ENCODE measurements at regions not wholly inside any gene's neighbourhood (a gene's known extent, or its start where the extent isn't known, plus 50 kb on each side); places are given as distances from the start of the nearest gene placed in this dataset.
A peak's percentile ranks its signal among the peaks of the same experiment; 100 is the strongest.

DNA sequence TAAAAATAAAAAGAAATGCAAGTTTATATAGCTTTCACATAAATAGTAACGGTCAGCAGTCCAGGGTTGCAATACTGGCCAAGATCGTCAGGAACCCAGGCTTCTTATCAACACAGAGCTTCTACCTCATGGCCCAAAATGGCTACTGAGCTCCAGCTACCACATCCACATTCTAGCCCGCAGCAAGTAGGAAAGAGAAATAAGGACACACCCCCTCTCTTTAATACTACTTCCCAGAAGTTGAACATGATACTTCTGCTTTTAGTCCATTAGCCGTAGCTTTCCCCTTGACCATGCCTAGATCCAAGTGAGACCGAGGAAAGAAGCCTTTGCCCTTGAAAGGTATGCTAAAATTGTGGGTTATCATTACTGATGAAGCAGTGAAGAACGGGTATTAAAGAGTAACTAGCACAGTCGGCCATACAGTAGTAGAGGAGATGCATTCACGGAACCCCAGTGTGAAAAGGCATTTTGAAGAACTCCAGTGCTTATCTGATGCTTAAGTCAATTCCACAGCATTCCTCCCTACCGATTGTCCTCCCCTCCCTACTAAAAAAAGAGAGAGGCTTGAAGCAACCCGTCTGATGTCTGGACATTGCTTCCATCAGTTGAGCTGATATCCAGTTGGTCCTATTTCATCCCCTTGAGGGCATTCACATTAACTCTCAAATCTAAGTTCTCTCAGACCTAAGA is 226.9 kb upstream of the RREB1 start:
- Mint-ChIP-seq H3K4me1 (peaks cover 77% of the 10 kb centered on the region), H3K4me3 (no peak overlapping the region), H3K27ac (peak overlapping the region; percentile 91 to 99 (median 99)), H3K9me3 (peaks cover 1 to 15% (median 8%) of the 10 kb centered on the region in 7 donors), H3K36me3 (peaks cover 0 to 1% of the 10 kb centered on the region in 2 donors), H3K27me3 (ENCODE audit: low read depth in 3 of 3) (peaks cover 0 to 9% (median 0%) of the 10 kb centered on the region in 3 donors)
- TF ChIP-seq, protein P1, sequence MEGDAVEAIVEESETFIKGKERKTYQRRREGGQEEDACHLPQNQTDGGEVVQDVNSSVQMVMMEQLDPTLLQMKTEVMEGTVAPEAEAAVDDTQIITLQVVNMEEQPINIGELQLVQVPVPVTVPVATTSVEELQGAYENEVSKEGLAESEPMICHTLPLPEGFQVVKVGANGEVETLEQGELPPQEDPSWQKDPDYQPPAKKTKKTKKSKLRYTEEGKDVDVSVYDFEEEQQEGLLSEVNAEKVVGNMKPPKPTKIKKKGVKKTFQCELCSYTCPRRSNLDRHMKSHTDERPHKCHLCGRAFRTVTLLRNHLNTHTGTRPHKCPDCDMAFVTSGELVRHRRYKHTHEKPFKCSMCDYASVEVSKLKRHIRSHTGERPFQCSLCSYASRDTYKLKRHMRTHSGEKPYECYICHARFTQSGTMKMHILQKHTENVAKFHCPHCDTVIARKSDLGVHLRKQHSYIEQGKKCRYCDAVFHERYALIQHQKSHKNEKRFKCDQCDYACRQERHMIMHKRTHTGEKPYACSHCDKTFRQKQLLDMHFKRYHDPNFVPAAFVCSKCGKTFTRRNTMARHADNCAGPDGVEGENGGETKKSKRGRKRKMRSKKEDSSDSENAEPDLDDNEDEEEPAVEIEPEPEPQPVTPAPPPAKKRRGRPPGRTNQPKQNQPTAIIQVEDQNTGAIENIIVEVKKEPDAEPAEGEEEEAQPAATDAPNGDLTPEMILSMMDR (IDR thresholded peaks at IDR 0.05), result no peak
- no peak overlapping the region for H3K4me2 ChIP-seq (replicated peaks; ENCODE audit: extremely low read depth, low read length, poor library complexity, severe bottlenecking)
- H3K27ac ChIP-seq (ENCODE audit: low read depth in 1 of 2, low read length in 2 of 2), result peak overlapping the region in 1 of 2 donors; percentile 100
- H3K27me3 ChIP-seq (ENCODE audit: control insufficient read depth in 2 of 2, insufficient read depth in 2 of 2, low read length in 2 of 2), result no peaks in the 10 kb centered on the region
- H4K20me1 ChIP-seq (ENCODE audit: insufficient read depth, low read length), result no peaks in the 10 kb centered on the region
- H3K79me2 ChIP-seq (ENCODE audit: insufficient read depth, low read length), result peaks cover 9% of the 10 kb centered on the region
- H3K36me3 ChIP-seq (replicated peaks in 1 of 2; ENCODE audit: control insufficient read depth in 1 of 2, insufficient read depth in 2 of 2, low read length in 2 of 2), result no peaks in the 10 kb centered on the region
- DNase-seq, result peak in 2 of 3 donors; percentile 41 to 53
- 80% methylated on average over 4 of the region's 10 CpGs for WGBS (ENCODE audit: insufficient coverage)
- H3K9ac ChIP-seq (ENCODE audit: insufficient read depth, low read length, poor library complexity, severe bottlenecking), result no peak overlapping the region
- H3K9me3 ChIP-seq (replicated peaks in 1 of 2; ENCODE audit: control insufficient read depth in 1 of 2, insufficient read depth in 1 of 2, low read length in 2 of 2), result peaks cover 0 to 3% of the 10 kb centered on the region in 2 donors
- peaks cover 78 to 86% of the 10 kb centered on the region in 2 donors for H3K4me1 ChIP-seq (ENCODE audit: control insufficient read depth in 1 of 2, insufficient read depth in 2 of 2, low read length in 2 of 2)
- H2AFZ ChIP-seq (ENCODE audit: insufficient read depth, low read depth, low read length, poor library complexity, severe bottlenecking), result no peak overlapping the region
- H3K4me3 ChIP-seq (replicated peaks in 1 of 3; ENCODE audit: low read depth in 2 of 3, low read length in 3 of 3), result no peak overlapping the region
- intact Hi-C loops (cut with micrococcal nuclease), result loop anchor here in 1 of 2 donors (10.0 kb wide), 1 partner anchor 66 kb away; no protein-coding TSS in a partner anchor

DNA sequence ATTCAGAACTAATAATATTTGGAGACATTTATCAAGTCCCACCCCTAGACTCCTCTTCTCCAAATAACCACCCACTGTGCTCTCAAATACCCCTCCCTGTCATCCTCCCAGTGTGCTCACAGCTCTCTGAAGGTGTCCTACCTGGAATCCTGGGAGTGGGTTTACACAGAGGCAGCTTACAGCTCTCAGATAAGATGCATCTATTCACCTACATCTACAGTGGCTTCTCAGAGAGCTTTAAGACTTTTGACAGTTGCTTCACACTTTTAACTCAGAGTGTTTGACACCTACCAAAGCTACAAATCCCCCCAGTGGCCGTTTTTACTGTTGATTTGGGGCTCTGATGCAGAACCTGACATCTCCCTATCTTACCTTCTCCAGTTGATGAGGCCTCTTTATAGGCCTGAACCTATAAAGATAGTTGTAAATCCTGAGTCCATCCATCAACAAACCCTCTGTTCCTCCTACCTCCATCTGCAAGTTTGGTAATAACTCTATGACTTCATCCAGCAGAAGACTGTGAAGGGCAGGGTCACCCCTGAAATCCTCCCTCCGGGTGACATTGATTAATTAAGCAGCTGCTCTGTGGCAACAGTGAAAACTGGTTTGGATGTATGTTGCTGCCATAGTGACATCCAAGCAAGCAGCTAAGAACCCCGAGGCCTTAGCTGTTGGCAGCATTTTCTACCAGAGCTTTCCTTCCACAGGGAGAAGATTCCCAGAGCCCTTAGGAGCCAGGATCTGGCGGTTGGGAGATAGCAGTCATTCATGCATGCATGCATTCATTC is 226.1 kb upstream of the RREB1 start:
- no peak overlapping the region for H3K9ac ChIP-seq (ENCODE audit: insufficient read depth, low read length, poor library complexity, severe bottlenecking)
- H3K27ac ChIP-seq (ENCODE audit: low read depth in 1 of 2, low read length in 2 of 2), result peak overlapping the region; percentile 95 to 100
- H3K36me3 Mint-ChIP-seq, result peaks cover 1 to 5% of the 10 kb centered on the region in 2 donors

More for the DNA sequence above, 226.1 kb upstream of the RREB1 start:
- Histone ChIP-seq H3K79me2 (ENCODE audit: insufficient read depth, low read length) (peaks cover 15% of the 10 kb centered on the region), H3K4me1 (ENCODE audit: control insufficient read depth in 1 of 2, insufficient read depth in 2 of 2, low read length in 2 of 2) (peaks cover 78 to 86% of the 10 kb centered on the region in 2 donors), H3K4me2 (replicated peaks; ENCODE audit: extremely low read depth, low read length, poor library complexity, severe bottlenecking) (no peak overlapping the region), H3K36me3 (replicated peaks in 1 of 2; ENCODE audit: control insufficient read depth in 1 of 2, insufficient read depth in 2 of 2, low read length in 2 of 2) (no peaks in the 10 kb centered on the region), H3K4me3 (replicated peaks in 1 of 3; ENCODE audit: low read depth in 2 of 3, low read length in 3 of 3) (peak overlapping the region in 1 of 3 experiments; percentile 2), H3K27me3 (ENCODE audit: control insufficient read depth in 2 of 2, insufficient read depth in 2 of 2, low read length in 2 of 2) (no peaks in the 10 kb centered on the region), H2AFZ (ENCODE audit: insufficient read depth, low read depth, low read length, poor library complexity, severe bottlenecking) (no peak overlapping the region), H4K20me1 (ENCODE audit: insufficient read depth, low read length) (no peaks in the 10 kb centered on the region), H3K9me3 (replicated peaks in 1 of 2; ENCODE audit: control insufficient read depth in 1 of 2, insufficient read depth in 1 of 2, low read length in 2 of 2) (peaks cover 0 to 3% of the 10 kb centered on the region in 2 donors)
- intact Hi-C loops (cut with micrococcal nuclease), result loop anchor here in 1 of 2 donors (10.0 kb wide), 1 partner anchor 67 kb away; no protein-coding TSS in a partner anchor
- 83% methylated on average over 1 of the region's 4 CpGs for WGBS (ENCODE audit: insufficient coverage)
- peak; percentile 41 to 61 (median 60) for DNase-seq
- Mint-ChIP-seq H3K4me3 (no peak overlapping the region), H3K27me3 (ENCODE audit: low read depth in 3 of 3) (peaks cover 0 to 9% (median 0%) of the 10 kb centered on the region in 3 donors), H3K27ac (peak overlapping the region; percentile 91 to 99 (median 99)), H3K9me3 (peaks cover 1 to 12% (median 8%) of the 10 kb centered on the region in 7 donors), H3K4me1 (peaks cover 78% of the 10 kb centered on the region)
- TF ChIP-seq, protein P1 (IDR thresholded peaks at IDR 0.05), result no peak

Measured in CD14-positive monocyte (primary cell).